ENCODE measurements at regions not wholly inside any gene's neighbourhood (a gene's known extent, or its start where the extent isn't known, plus 50 kb on each side); places are given as distances from the start of the nearest gene placed in this dataset.

DNA sequence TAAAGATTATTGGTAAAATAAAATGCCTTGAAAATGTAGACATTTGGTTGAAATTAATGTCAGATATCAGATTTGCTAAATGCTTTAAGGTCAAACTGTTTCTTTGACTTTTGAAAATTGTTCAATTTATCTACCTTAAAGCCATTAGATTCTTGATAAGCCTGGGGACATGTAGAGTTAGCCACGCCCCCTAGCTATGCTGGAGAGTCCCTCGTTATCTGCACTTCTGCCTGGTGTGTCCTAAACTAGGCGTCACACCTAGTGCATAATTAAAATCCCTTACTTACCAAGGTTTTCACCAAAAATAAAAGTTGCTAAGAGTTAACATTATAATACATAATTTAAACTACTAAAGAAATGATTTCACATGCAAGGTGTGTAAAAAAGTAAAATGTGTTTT, 79.5 kb downstream of the EGLN3 start:
- DNase-seq (ENCODE audit: low read depth), result no peak

DNA sequence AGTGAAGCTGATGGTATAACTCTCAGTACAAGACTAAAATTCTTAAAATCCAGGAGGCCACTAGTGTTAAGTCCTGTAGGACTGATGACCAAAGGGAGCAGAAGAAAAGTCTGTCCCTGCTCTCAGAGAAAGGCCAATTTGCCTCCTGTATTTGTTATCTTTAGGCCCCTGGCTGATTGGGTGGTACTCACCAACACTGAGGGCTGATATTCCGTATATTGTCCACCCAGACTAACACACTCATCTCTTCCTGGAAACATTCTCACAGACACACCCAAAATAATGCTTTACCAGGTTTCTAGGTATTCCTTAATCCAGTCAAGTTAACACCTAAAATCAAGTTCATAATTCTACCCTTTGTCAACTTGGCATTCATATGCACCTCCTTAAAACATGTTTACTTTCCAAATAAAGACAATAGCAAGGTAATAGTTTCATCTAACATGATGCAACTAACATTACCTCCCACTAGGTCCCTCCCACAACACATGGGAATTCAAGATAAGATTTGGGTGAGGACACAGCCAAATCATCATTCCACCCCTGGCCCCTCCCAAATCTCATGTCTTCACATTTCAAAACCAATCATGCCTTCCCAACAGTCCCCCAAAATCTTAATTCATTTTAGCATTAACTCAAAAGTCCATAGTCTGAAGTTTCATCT, 84.3 kb downstream of the EGLN3 start:
- DNase-seq (ENCODE audit: low read depth), result no peak

DNA sequence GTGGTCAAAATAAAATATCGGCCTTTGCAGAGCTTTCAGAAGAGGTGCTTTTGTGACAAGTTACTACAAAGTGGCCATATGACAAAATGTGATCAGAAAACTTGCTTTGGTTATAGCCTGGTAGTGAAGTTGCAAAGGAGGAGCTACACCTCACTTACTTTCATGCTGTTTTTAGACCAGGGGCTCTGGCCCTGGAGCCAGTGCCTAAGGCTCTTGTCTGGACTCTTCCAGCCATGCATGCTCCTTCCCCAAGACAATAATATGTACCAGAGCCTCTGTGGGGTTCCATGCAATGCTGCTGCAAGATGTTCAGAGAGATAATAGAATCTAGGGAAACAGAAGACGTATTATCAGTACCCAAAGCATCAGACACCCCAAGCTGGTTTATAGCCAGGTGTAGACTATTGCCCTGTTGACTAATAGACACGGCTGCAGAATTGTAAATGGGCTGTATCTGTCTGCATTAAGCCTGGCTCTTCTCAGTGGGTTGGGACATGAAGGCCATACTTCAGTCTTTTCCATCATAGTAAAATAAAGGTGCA, 88.5 kb downstream of the EGLN3 start:
- no peak for DNase-seq (ENCODE audit: low read depth)

DNA sequence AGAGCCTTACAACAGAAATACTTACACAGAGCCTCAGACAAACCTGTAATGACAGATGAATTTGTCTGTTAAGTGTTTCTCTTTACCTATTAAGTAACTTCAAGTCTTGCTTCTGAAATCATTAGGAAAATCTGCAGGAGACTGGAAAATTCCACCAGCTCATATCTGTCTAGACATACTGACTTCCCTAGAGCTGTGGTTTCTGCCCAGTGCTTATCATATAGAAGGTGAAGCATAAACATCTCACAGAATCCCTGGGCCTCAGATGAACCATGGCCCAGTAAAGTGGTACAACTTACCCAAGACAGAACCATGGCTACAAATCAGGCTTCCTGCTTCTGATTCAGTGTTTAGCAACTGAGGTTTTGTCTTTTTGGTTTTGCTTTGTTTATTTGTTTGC, 91.6 kb downstream of the EGLN3 start:
- DNase-seq (ENCODE audit: low read depth), result no peak

DNA sequence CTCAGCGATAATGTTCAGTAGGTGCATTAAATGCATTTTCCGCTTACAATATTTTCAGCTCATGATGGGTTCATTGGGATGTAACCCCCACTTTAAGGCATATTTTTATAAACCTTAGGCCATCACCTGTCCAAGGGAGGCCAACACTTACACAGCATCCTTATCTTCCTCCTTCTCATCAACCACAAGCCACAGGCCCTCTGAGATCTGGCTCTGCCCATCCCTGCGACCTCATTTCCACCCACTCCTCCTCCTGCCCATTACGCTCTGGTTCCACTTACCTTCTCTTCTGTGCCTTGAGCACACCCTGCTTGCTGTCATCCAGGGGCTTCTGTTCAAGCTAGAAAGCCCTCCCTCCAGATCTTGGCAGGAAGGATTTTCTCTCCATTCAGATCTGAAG, 93.2 kb downstream of the EGLN3 start:
- peak; percentile 9 for DNase-seq (ENCODE audit: low read depth)

DNA sequence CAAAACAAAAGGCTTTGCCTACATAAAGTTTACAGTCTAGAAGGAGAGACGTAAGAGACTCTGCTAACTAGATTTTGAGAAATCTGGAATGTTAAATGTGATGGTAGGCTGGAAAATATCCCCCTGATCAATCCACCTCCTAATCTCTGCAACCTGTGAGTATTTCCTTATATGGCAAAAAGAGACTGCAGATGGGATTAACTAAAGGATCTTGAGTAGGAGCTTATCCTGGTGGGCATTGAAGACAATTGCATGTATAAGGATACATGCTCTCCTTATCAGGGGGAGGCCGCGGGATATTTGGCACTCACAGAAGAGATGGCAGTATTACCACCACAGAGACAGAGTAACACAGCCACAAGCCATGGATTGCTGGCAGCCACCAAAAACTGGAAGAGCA, 95.2 kb downstream of the EGLN3 start:
- no peak for DNase-seq (ENCODE audit: low read depth)

Measured in CMK (cell line).